ENCODE measurements at regions not wholly inside any gene's neighbourhood (a gene's known extent, or its start where the extent isn't known, plus 50 kb on each side); places are given as distances from the start of the nearest gene placed in this dataset.

- no peak for TF ChIP-seq CTCF (conservative IDR thresholded peaks at IDR 0.05; ENCODE audit: low read depth, low read length)
- no peak for DNase-seq (ENCODE audit: low read depth)
Measured at GRCh38 chr4:168019921-168020320, 72.4 kb upstream of the ANXA10 start.

GRCh38 chr4:168021666-168022065 is 70.7 kb upstream of the ANXA10 start:
- DNase-seq (ENCODE audit: low read depth) = peak; percentile 23
- H3K4me3 ChIP-seq (ENCODE audit: low read length) = no peak overlapping the region
- no peak for TF ChIP-seq CTCF (conservative IDR thresholded peaks at IDR 0.05; ENCODE audit: low read depth, low read length)

More at GRCh38 chr4:168019921-168020320, 72.4 kb upstream of the ANXA10 start:
- no peak overlapping the region for H3K4me3 ChIP-seq (ENCODE audit: low read length)

GRCh38 chr4:168028568-168028967 is 63.8 kb upstream of the ANXA10 start:
- H3K4me3 ChIP-seq (ENCODE audit: low read length) = no peak overlapping the region
- TF ChIP-seq CTCF (conservative IDR thresholded peaks at IDR 0.05; ENCODE audit: low read depth, low read length) = peak; percentile 17
- DNase-seq (ENCODE audit: low read depth) = no peak

GRCh38 chr4:168028970-168029597 is 63.3 kb upstream of the ANXA10 start:
- no peak overlapping the region for H3K4me3 ChIP-seq (ENCODE audit: low read length)
- no peak for DNase-seq (ENCODE audit: low read depth)
- TF ChIP-seq CTCF (conservative IDR thresholded peaks at IDR 0.05; ENCODE audit: low read depth, low read length) = no peak

- TF ChIP-seq CTCF (conservative IDR thresholded peaks at IDR 0.05; ENCODE audit: low read depth, low read length) = no peak
- H3K4me3 ChIP-seq (ENCODE audit: low read length) = no peak overlapping the region
- DNase-seq (ENCODE audit: low read depth) = no peak
Measured at GRCh38 chr4:168037676-168038075, 54.7 kb upstream of the ANXA10 start.

- no peak for DNase-seq (ENCODE audit: low read depth)
- no peak for TF ChIP-seq CTCF (conservative IDR thresholded peaks at IDR 0.05; ENCODE audit: low read depth, low read length)
- H3K4me3 ChIP-seq (ENCODE audit: low read length) = no peak overlapping the region
Measured at GRCh38 chr4:168039593-168039992, 52.7 kb upstream of the ANXA10 start.
